Astrocyte of the cerebellum (primary cell): ENCODE measurements at regions not wholly inside any gene's neighbourhood (a gene's known extent, or its start where the extent isn't known, plus 50 kb on each side); places are given as distances from the start of the nearest gene placed in this dataset.
A peak's percentile ranks its signal among the peaks of the same experiment; 100 is the strongest.

Source experiments
- DNase-seq: peaks from one replicate; pipeline ENCODE4 v3.0.0-alpha.2; 2011; ENCODE audit warnings: low read depth
- H3K4me3 ChIP-seq: 2 replicates; pipeline ENCODE4 v1.5.1; 2011; ENCODE audit warnings: mild to moderate bottlenecking, low read depth, low read length, moderate library complexity
- CTCF ChIP-seq: IDR thresholded peaks from 2 replicates; pipeline ENCODE4 v1.5.1; 2012; ENCODE audit warnings: low read length, low read depth, moderate library complexity, mild to moderate bottlenecking; ENCODE audit errors: missing control alignments
- in situ Hi-C: cut with HindIII; loops from 2 replicates; pipeline ENCODE4 v1.10.0; 2017; ENCODE audit warnings: low sequenced_read_pairs

- TF ChIP-seq CTCF: no peak
- DNase-seq: no peak
- H3K4me3 ChIP-seq: no peak overlapping the region
- in situ Hi-C loops: no loop called here
Observed at GRCh38 chr2:156810094-156810493, 373.9 kb downstream of the GPD2 start.

- no peak for TF ChIP-seq CTCF
- in situ Hi-C loops: no loop called here
- no peak for DNase-seq
- no peak overlapping the region for H3K4me3 ChIP-seq
Observed at GRCh38 chr2:156812496-156812895, 376.3 kb downstream of the GPD2 start.

DNA sequence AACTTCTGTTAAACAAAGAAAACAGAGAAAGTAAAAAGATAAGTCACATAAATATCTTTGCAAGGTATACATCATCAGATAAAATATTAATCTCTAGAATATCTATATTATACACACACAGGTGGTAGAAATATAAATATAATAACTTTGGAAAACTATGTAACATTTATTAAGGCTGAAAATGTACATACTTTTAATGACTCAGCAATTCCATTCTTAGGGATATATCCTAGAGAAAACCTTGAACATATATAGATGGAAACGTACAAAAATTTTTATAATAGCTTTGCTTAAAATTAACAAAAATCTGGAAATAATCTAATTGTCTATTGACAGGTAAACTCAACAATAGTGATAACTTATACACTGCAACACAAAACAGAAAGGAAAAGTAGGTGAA, 381.3 kb downstream of the GPD2 start:
- in situ Hi-C loops: no loop called here
- H3K4me3 ChIP-seq: no peak overlapping the region
- TF ChIP-seq CTCF: no peak
- DNase-seq: no peak

DNA sequence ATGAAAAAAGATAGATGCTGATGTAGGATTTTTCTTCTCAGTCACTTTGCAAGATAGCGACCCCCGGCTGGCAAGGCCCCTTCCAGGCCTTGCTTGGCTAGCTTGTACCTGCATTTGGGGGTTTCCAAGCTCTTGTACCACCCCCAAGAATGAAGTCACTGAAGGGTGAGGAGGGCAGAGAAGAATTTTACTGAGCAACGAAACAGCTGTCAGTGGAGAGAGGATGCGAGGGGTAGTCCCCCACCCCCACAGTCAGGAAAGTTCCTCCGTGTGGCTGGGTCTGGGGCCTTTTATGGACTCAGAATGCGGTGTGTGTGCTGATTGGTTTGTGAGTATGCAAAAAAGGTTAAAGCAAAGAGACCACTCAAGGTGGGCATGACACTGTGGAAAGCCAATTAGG, 382.0 kb downstream of the GPD2 start:
- no peak for TF ChIP-seq CTCF
- no peak overlapping the region for H3K4me3 ChIP-seq
- in situ Hi-C loops: no loop called here
- DNase-seq: no peak

DNA sequence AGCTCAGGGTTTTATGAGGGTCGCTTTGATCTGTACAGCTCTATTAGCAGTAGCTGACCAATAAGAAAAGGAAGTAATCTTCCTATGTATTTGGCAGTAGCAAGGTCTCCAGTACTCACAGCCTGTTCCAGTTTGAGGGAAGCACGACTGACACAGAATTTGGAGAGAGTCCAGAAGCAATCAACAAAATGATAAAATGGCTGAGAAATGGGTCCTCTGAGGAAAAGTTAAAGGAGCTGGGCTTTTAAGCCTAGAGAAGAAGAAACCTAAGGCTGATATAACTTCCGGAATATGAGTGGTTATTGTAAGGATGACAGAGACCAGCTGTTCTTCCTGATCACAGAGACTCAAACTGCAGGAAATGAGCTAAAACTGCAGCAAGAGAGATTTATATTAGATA, 382.8 kb downstream of the GPD2 start:
- no peak overlapping the region for H3K4me3 ChIP-seq
- TF ChIP-seq CTCF: no peak
- in situ Hi-C loops: no loop called here
- no peak for DNase-seq

DNA sequence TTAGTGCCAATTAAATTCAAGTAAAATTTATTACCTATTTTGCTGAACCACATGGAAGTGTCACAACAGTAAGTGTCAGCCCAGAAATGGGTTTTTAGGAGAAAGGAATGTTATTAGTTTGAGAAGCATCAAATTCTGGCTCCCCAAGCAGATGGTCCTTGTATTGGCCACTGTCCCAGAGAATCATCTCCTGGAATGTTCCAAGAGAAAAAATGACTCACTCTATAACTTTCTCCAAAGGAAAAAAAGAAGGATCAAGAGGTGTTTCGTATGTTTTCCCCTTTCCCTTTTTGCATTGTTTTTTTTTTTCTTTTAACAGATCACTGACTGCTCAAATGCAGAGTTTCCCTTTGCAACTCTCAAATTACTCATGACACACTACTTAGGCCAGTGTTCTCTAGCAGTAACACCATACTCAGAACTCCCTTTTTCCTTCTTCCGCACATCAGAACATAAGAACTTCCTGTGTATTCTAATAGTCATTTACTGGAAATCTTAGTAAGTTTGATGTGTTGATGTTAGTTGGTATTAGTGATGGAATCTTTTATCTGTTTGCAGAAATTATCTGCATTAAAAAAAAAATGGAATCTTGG, 390.3 kb downstream of the GPD2 start:
- DNase-seq: peak; percentile 86

More for the DNA sequence above, 390.3 kb downstream of the GPD2 start:
- in situ Hi-C loops: no loop called here
- TF ChIP-seq CTCF: no peak
- H3K4me3 ChIP-seq: no peak overlapping the region
